OCI-LY3 (cell line): ENCODE measurements at regions not wholly inside any gene's neighbourhood (a gene's known extent, or its start where the extent isn't known, plus 50 kb on each side); places are given as distances from the start of the nearest gene placed in this dataset.

Experiments used
- EZH2phosphoT487 ChIP-seq: fragments of 200-600 bp; shearing (Covaris generic); IDR thresholded peaks from 2 replicates; pipeline ENCODE4 v1.6.1; 2018; ENCODE audit warnings: antibody characterized with exemption, mixed run types, low read depth
- TF ChIP-seq, protein P1 (sequence below): fragments of 200-600, 300-600 bp; sonication (generic); IDR thresholded peaks from 2 replicates; pipeline ENCODE4 v1.5.1; 2014; ENCODE audit warnings: antibody characterized with exemption, low read length, low read depth

DNA sequence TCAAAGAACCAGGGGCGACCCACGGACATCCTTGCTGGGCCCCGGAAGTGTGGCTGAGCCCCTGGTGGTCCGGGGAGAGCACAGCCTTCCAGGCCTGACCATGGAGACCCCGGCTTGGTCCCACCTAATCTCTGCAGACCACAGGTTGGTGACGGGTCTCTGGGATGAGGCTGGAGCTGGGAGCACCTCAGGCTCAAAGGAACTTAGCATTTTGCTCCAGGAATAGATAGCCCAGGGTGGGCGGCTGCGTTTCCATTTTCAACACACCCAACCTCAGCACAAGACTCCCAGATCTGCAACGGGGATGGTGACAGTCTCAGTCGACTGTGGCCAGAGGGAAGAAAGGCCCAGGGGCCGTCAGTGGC lies 58.5 kb downstream of the FOXL3 start:
- TF ChIP-seq, protein P1, sequence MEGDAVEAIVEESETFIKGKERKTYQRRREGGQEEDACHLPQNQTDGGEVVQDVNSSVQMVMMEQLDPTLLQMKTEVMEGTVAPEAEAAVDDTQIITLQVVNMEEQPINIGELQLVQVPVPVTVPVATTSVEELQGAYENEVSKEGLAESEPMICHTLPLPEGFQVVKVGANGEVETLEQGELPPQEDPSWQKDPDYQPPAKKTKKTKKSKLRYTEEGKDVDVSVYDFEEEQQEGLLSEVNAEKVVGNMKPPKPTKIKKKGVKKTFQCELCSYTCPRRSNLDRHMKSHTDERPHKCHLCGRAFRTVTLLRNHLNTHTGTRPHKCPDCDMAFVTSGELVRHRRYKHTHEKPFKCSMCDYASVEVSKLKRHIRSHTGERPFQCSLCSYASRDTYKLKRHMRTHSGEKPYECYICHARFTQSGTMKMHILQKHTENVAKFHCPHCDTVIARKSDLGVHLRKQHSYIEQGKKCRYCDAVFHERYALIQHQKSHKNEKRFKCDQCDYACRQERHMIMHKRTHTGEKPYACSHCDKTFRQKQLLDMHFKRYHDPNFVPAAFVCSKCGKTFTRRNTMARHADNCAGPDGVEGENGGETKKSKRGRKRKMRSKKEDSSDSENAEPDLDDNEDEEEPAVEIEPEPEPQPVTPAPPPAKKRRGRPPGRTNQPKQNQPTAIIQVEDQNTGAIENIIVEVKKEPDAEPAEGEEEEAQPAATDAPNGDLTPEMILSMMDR: no peak
- no peak for TF ChIP-seq EZH2phosphoT487
